H1 (cell line): ENCODE measurements at regions not wholly inside any gene's neighbourhood (a gene's known extent, or its start where the extent isn't known, plus 50 kb on each side); places are given as distances from the start of the nearest gene placed in this dataset.

Source experiments
- BRCA1 ChIP-seq: IDR thresholded peaks from 2 replicates; pipeline ENCODE4 v1.6.1; 2012; ENCODE audit warnings: low read depth, low read length, improper control_type of control experiment
- JUND ChIP-seq: IDR thresholded peaks from 2 replicates; pipeline ENCODE4 v1.6.1; 2011; ENCODE audit warnings: mild to moderate bottlenecking, improper control_type of control experiment, low read length
- POLR2A ChIP-seq, 2 experiments: IDR thresholded peaks; 1 replicate in 1 of 2; 2 replicates in 1 of 2; pipeline ENCODE4 v1.6.1; 2011; ENCODE audit warnings: low read depth in 2 of 2, low read length in 2 of 2, mild to moderate bottlenecking in 2 of 2; ENCODE audit errors: control extremely low read depth in 1 of 2
- USF2 ChIP-seq: IDR thresholded peaks from 2 replicates; pipeline ENCODE4 v1.6.1; 2011; ENCODE audit warnings: low read length, improper control_type of control experiment
- ZNF274 ChIP-seq: IDR thresholded peaks from 2 replicates; pipeline ENCODE4 v1.7.0; 2012; ENCODE audit warnings: low read length, borderline replicate concordance; ENCODE audit errors: extremely low read depth
- TF ChIP-seq, protein P1 (sequence below), 3 experiments: IDR thresholded peaks; 1 replicate in 2 of 3; 2 replicates in 1 of 3; pipeline versions ENCODE4 v1.5.1 to v1.6.1; 2011; ENCODE audit warnings: low read length in 3 of 3, mild to moderate bottlenecking in 3 of 3, inconsistent platforms in 2 of 3, low read depth in 1 of 3, moderate library complexity in 1 of 3; ENCODE audit not compliant: insufficient read depth in 1 of 3; ENCODE audit errors: control extremely low read depth in 1 of 3

- no peak for TF ChIP-seq JUND
- TF ChIP-seq POLR2A (IDR thresholded peaks at IDR 0.05; ENCODE audit: control extremely low read depth in 1 of 2, low read depth in 2 of 2, low read length in 2 of 2): no peak
- no peak for TF ChIP-seq ZNF274
- TF ChIP-seq, protein P1, sequence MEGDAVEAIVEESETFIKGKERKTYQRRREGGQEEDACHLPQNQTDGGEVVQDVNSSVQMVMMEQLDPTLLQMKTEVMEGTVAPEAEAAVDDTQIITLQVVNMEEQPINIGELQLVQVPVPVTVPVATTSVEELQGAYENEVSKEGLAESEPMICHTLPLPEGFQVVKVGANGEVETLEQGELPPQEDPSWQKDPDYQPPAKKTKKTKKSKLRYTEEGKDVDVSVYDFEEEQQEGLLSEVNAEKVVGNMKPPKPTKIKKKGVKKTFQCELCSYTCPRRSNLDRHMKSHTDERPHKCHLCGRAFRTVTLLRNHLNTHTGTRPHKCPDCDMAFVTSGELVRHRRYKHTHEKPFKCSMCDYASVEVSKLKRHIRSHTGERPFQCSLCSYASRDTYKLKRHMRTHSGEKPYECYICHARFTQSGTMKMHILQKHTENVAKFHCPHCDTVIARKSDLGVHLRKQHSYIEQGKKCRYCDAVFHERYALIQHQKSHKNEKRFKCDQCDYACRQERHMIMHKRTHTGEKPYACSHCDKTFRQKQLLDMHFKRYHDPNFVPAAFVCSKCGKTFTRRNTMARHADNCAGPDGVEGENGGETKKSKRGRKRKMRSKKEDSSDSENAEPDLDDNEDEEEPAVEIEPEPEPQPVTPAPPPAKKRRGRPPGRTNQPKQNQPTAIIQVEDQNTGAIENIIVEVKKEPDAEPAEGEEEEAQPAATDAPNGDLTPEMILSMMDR (IDR thresholded peaks at IDR 0.05; ENCODE audit: control extremely low read depth in 1 of 3, insufficient read depth in 1 of 3, low read depth in 1 of 3, low read length in 3 of 3): no peak
- TF ChIP-seq BRCA1: no peak
- no peak for TF ChIP-seq USF2
Measured at GRCh38 chr4:117264072-117264471, 178.7 kb upstream of the TRAM1L1 start.
